Right lobe of liver (tissue), 4 donors: ENCODE measurements at regions not wholly inside any gene's neighbourhood (a gene's known extent, or its start where the extent isn't known, plus 50 kb on each side); places are given as distances from the start of the nearest gene placed in this dataset.

Experiments used
- CTCF ChIP-seq, 4 donors: fragments of 200-600 bp in 3 of 4; fragments of 450-650 bp in 1 of 4; IDR thresholded peaks; one replicate each; pipeline versions ENCODE4 v1.5.1 to v1.8.0; 2016 to 2022; ENCODE audit warnings: antibody characterized with exemption in 4 of 4, mild to moderate bottlenecking in 2 of 4
- POLR2A ChIP-seq: fragments of 450-650 bp; IDR thresholded peaks from one replicate; pipeline ENCODE4 v1.6.1; 2017; ENCODE audit warnings: antibody characterized with exemption, mild to moderate bottlenecking
- donor health status: DM: no; HTN: no; CAD: no.
- donor health status: DM: no; HTN: no; CAD: no.
- donor health status: DM: no; HTN: yes; CAD: no.

GRCh38 chr14:106346084-106346483 is 819.7 kb downstream of the TMEM121 start:
- TF ChIP-seq CTCF (IDR thresholded peaks at IDR 0.05) (no peak), POLR2A (no peak)
